ENCODE measurements at regions not wholly inside any gene's neighbourhood (a gene's known extent, or its start where the extent isn't known, plus 50 kb on each side); places are given as distances from the start of the nearest gene placed in this dataset.

DNA sequence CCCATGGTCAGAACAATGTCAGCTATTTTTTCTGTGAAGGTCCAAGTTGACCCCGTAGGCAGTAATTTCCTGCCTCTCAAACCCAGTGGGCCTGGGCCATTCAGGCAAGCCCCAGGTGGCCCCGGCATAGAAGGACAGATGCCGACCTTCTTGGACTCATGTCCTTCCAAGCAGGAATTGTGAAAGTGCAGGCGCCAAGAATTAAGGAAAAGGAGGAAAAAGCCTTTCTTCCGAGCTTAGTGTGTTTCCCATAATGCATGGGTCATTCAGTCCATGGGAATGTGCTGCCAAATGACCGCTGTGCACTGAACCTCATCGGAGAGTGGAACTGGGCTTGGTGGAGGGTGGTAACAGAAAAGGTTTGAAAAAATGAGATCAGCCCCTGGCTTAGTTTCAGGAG is 196.5 kb upstream of the HS3ST1 start:
- no peak for DNase-seq
- Histone ChIP-seq H3K36me3 (ENCODE audit: control insufficient read depth, insufficient read depth, low read length) (no peaks in the 10 kb centered on the region), H3K4me3 (ENCODE audit: low read length) (no peak overlapping the region), H3K9me3 (ENCODE audit: control insufficient read depth, low read length) (no peaks in the 10 kb centered on the region), H3K9ac (ENCODE audit: extremely low read depth, low read length, poor library complexity, severe bottlenecking) (no peak overlapping the region), H3K27ac (ENCODE audit: low read depth, low read length) (no peak overlapping the region), H3K4me1 (ENCODE audit: control insufficient read depth, insufficient read depth, low read length) (no peaks in the 10 kb centered on the region), H3K27me3 (ENCODE audit: control insufficient read depth, insufficient read depth, low read length, poor library complexity, severe bottlenecking) (no peaks in the 10 kb centered on the region)
- 85 to 92% methylated on average over 5 to 7 of the region's 7 CpGs for WGBS, 2 experiments (ENCODE audit: insufficient coverage in 1 of 2, insufficient read length in 1 of 2)
- H3K9me3 Mint-ChIP-seq = peaks cover 3% of the 10 kb centered on the region
- no peak overlapping the region for H3K4me3 Mint-ChIP-seq
- no peaks in the 10 kb centered on the region for H3K36me3 Mint-ChIP-seq (ENCODE audit: low read depth)
- no peak for TF ChIP-seq CTCF (conservative IDR thresholded peaks at IDR 0.05)
- no peaks in the 10 kb centered on the region for H3K27me3 Mint-ChIP-seq (ENCODE audit: insufficient read depth)
- peaks cover 9% of the 10 kb centered on the region for H3K4me1 Mint-ChIP-seq
- no peak overlapping the region for H3K27ac Mint-ChIP-seq

- Mint-ChIP-seq H3K4me3 (no peak overlapping the region), H3K4me1 (peaks cover 6% of the 10 kb centered on the region), H3K27me3 (ENCODE audit: insufficient read depth) (no peaks in the 10 kb centered on the region), H3K36me3 (ENCODE audit: low read depth) (no peaks in the 10 kb centered on the region), H3K9me3 (peaks cover 3% of the 10 kb centered on the region), H3K27ac (no peak overlapping the region)
- no peak for DNase-seq
- Histone ChIP-seq H3K4me1 (ENCODE audit: control insufficient read depth, insufficient read depth, low read length) (no peaks in the 10 kb centered on the region), H3K27ac (ENCODE audit: low read depth, low read length) (no peak overlapping the region), H3K9ac (ENCODE audit: extremely low read depth, low read length, poor library complexity, severe bottlenecking) (no peak overlapping the region), H3K9me3 (ENCODE audit: control insufficient read depth, low read length) (no peaks in the 10 kb centered on the region), H3K36me3 (ENCODE audit: control insufficient read depth, insufficient read depth, low read length) (no peaks in the 10 kb centered on the region), H3K27me3 (ENCODE audit: control insufficient read depth, insufficient read depth, low read length, poor library complexity, severe bottlenecking) (no peaks in the 10 kb centered on the region), H3K4me3 (ENCODE audit: low read length) (no peak overlapping the region)
- no peak for TF ChIP-seq CTCF (conservative IDR thresholded peaks at IDR 0.05)
- WGBS, 2 experiments (ENCODE audit: insufficient coverage in 1 of 2, insufficient read length in 1 of 2) = 69 to 71% methylated on average over 2 of the region's 2 CpGs
Observed at GRCh38 chr4:11624370-11624769, 195.7 kb upstream of the HS3ST1 start.

- H3K4me3 Mint-ChIP-seq = no peak overlapping the region
- H3K27ac ChIP-seq (ENCODE audit: low read depth, low read length) = no peak overlapping the region
- no peaks in the 10 kb centered on the region for H3K9me3 ChIP-seq (ENCODE audit: control insufficient read depth, low read length)
- no peaks in the 10 kb centered on the region for H3K27me3 ChIP-seq (ENCODE audit: control insufficient read depth, insufficient read depth, low read length, poor library complexity, severe bottlenecking)
- TF ChIP-seq CTCF (conservative IDR thresholded peaks at IDR 0.05) = peak; percentile 82
- H3K27ac Mint-ChIP-seq = no peak overlapping the region
- peak; percentile 73 for DNase-seq
- no peaks in the 10 kb centered on the region for H3K36me3 Mint-ChIP-seq (ENCODE audit: low read depth)
- H3K9ac ChIP-seq (ENCODE audit: extremely low read depth, low read length, poor library complexity, severe bottlenecking) = no peak overlapping the region
- WGBS, 2 experiments (ENCODE audit: insufficient coverage in 1 of 2, insufficient read length in 1 of 2) = 100% methylated on average over 1 of the region's 1 CpG; no CpG with 5 or more reads in 1 of the 2 experiments
- no peaks in the 10 kb centered on the region for H3K36me3 ChIP-seq (ENCODE audit: control insufficient read depth, insufficient read depth, low read length)
- H3K9me3 Mint-ChIP-seq = peaks cover 3% of the 10 kb centered on the region
- no peaks in the 10 kb centered on the region for H3K27me3 Mint-ChIP-seq (ENCODE audit: insufficient read depth)
- no peaks in the 10 kb centered on the region for H3K4me1 Mint-ChIP-seq
- no peak overlapping the region for H3K4me3 ChIP-seq (ENCODE audit: low read length)
- H3K4me1 ChIP-seq (ENCODE audit: control insufficient read depth, insufficient read depth, low read length) = no peaks in the 10 kb centered on the region
Observed at GRCh38 chr4:11623726-11624037, 195.0 kb upstream of the HS3ST1 start.
